ENCODE measurements at regions not wholly inside any gene's neighbourhood (a gene's known extent, or its start where the extent isn't known, plus 50 kb on each side); places are given as distances from the start of the nearest gene placed in this dataset.

DNA sequence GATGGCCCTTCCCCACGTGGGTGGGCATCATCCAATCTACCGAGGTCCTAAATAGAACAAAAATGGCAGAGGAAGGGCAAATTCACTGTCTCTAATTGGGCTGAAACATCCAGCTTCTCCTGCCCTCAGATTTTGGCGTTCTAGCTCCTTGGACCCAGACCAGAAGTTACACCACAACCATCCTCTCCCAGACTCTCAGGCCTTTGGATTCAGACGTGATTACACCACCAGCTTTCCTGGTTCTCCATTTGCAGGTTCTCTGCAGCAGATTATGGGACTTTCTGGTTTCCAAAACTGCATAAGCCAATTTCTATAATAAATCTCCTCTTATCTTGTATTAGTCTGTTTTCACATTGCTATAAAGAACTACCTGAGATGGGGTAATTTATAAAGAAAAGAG is 73.6 kb upstream of the STARD4 start:
- no peak overlapping the region for H2AFZ ChIP-seq (replicated peaks; ENCODE audit: low read length, poor library complexity)
- no peak overlapping the region for H2BK120ac ChIP-seq (ENCODE audit: low read depth, low read length)
- no peak for TF ChIP-seq SMC3 (IDR thresholded peaks at IDR 0.05; ENCODE audit: low read depth, low read length)
- TF ChIP-seq MAFK (IDR thresholded peaks at IDR 0.05; ENCODE audit: low read depth, low read length), result no peak
- TF ChIP-seq NFE2L2 (IDR thresholded peaks at IDR 0.05; ENCODE audit: low read depth, low read length), result no peak
- TF ChIP-seq CHD1 (IDR thresholded peaks at IDR 0.05; ENCODE audit: low read depth, low read length), result no peak
- no peak for TF ChIP-seq RCOR1 (IDR thresholded peaks at IDR 0.05; ENCODE audit: insufficient replicate concordance, low read length)
- intact Hi-C loops (cut with micrococcal nuclease), result no loop called here
- DNase-seq (no peak), ATAC-seq (ENCODE audit: low read depth) (no peak)
- no peaks in the 10 kb centered on the region for H3K79me1 ChIP-seq (ENCODE audit: low read depth in 1 of 2, low read length in 2 of 2)
- no TSS peak for BruUV-seq (replicated peaks)
- no peak overlapping the region for H2BK5ac ChIP-seq (ENCODE audit: low read depth, low read length, poor library complexity, severe bottlenecking)
- peaks cover 9% of the 10 kb centered on the region; the same call in 1 of the 2 replicates for H3K4me1 ChIP-seq (ENCODE audit: control insufficient read depth, insufficient read depth, low read length)
- CTCF ChIA-PET, result no interaction called here
- WGBS, 2 experiments (ENCODE audit: extremely low coverage in 2 of 2, insufficient read length in 1 of 2), result no CpG with 5 or more reads among the region's 4 CpGs
- dilution Hi-C loops (cut with HindIII; ENCODE audit: low sequenced_read_pairs, unreplicated experiment), result no loop called here
- H3K27ac ChIP-seq (ENCODE audit: insufficient read depth, low read length), result no peak overlapping the region
- no peak overlapping the region for H2BK20ac ChIP-seq (ENCODE audit: low read depth, low read length)
- no peak overlapping the region for H3K4me2 ChIP-seq (ENCODE audit: low read depth, low read length)
- no peak overlapping the region for H3K56ac ChIP-seq (ENCODE audit: extremely low read depth, insufficient read depth, low read length)
- no peaks in the 10 kb centered on the region for H3K9me1 ChIP-seq (ENCODE audit: insufficient read depth, low read length)
- H3K4me3 ChIP-seq (ENCODE audit: insufficient read depth, low read depth, low read length), result no peak overlapping the region
- H3K9ac ChIP-seq (ENCODE audit: low read depth, low read length), result no peak overlapping the region
- POLR2A ChIA-PET (ENCODE audit: unreplicated experiment), result no interaction called here
- peaks cover 1% of the 10 kb centered on the region; the same call in 1 of the 2 replicates for H3K27me3 ChIP-seq (ENCODE audit: control insufficient read depth, insufficient read depth, low read length)
- no peak overlapping the region for H2AK9ac ChIP-seq (replicated peaks; ENCODE audit: low read depth, low read length, poor library complexity)
- in situ Hi-C loops (cut with MboI; ENCODE audit: low sequenced_read_pairs), result no loop called here
- no peak overlapping the region for H3K14ac ChIP-seq (replicated peaks; ENCODE audit: low read depth, low read length)
- no peaks in the 10 kb centered on the region for H3K36me3 ChIP-seq (ENCODE audit: control insufficient read depth, insufficient read depth, low read length)
- H4K5ac ChIP-seq (ENCODE audit: low read depth, low read length), result no peak overlapping the region
- H2AK5ac ChIP-seq (ENCODE audit: low read depth, low read length), result no peak overlapping the region; the same call in 1 of the 2 replicates
- no peak overlapping the region for H3K4ac ChIP-seq (ENCODE audit: low read depth, low read length)
- H4K91ac ChIP-seq (ENCODE audit: insufficient read depth, low read depth, low read length), result no peak overlapping the region
- no peaks in the 10 kb centered on the region for H3K9me3 ChIP-seq (ENCODE audit: control insufficient read depth, insufficient read depth, low read length)
- H4K8ac ChIP-seq (ENCODE audit: low read depth in 2 of 2, low read length in 2 of 2), result no peak overlapping the region
- no peak overlapping the region for H3K23ac ChIP-seq (ENCODE audit: low read depth, low read length)
- no peaks in the 10 kb centered on the region for H4K20me1 ChIP-seq (ENCODE audit: insufficient read depth, low read length)
- no peak overlapping the region for H3K18ac ChIP-seq (ENCODE audit: low read depth, low read length)
- H2BK15ac ChIP-seq (ENCODE audit: low read depth, low read length), result no peak overlapping the region; the same call in 2 of the 3 replicates

Measured in IMR-90 (cell line).